ENCODE measurements at regions not wholly inside any gene's neighbourhood (a gene's known extent, or its start where the extent isn't known, plus 50 kb on each side); places are given as distances from the start of the nearest gene placed in this dataset.
"Not testable (repeated sequence)": the region's sequence is repeated elsewhere in the genome, so short reads cannot be mapped to it uniquely, and the experiment has no call there.

GRCh38 chr12:127157501-127158366 is 1109.2 kb upstream of the TMEM132C start:
- H3K4me3 ChIP-seq; H3K9me3 ChIP-seq; H3K27ac ChIP-seq; ATAC-seq (ENCODE audit: insufficient number of reproducible peaks, low FRiP score, low read depth); H3K4me1 ChIP-seq (ENCODE audit: control insufficient read depth in 1 of 2, low read depth in 2 of 2); DNase-seq (ENCODE audit: low spot score); H3K36me3 ChIP-seq; H3K27me3 ChIP-seq (replicated peaks; ENCODE audit: insufficient read depth): not testable (repeated sequence)

GRCh38 chr12:127158385-127159061 is 1108.4 kb upstream of the TMEM132C start:
- no peak for TF ChIP-seq CTCF (IDR thresholded peaks at IDR 0.05)
- Histone ChIP-seq H3K27me3 (replicated peaks; ENCODE audit: insufficient read depth) (no peaks in the 10 kb centered on the region), H3K4me1 (ENCODE audit: control insufficient read depth in 1 of 2, low read depth in 2 of 2) (no peaks in the 10 kb centered on the region), H3K4me3 (no peak overlapping the region), H3K27ac (no peak overlapping the region), H3K9me3 (no peaks in the 10 kb centered on the region), H3K36me3 (no peaks in the 10 kb centered on the region)
- ATAC-seq (ENCODE audit: insufficient number of reproducible peaks, low FRiP score, low read depth), result no peak
- DNase-seq (ENCODE audit: low spot score), result no peak

- ATAC-seq (ENCODE audit: insufficient number of reproducible peaks, low FRiP score, low read depth) (no peak), DNase-seq (ENCODE audit: low spot score) (no peak)
- Histone ChIP-seq H3K27me3 (replicated peaks; ENCODE audit: insufficient read depth) (no peaks in the 10 kb centered on the region), H3K4me1 (ENCODE audit: control insufficient read depth in 1 of 2, low read depth in 2 of 2) (peaks cover 0 to 2% of the 10 kb centered on the region in 2 donors), H3K36me3 (no peaks in the 10 kb centered on the region), H3K9me3 (no peaks in the 10 kb centered on the region), H3K27ac (no peak overlapping the region), H3K4me3 (no peak overlapping the region)
- no peak for TF ChIP-seq CTCF (IDR thresholded peaks at IDR 0.05)
Observed at GRCh38 chr12:127161466-127161865, 1105.5 kb upstream of the TMEM132C start.

- Histone ChIP-seq H3K4me3 (no peak overlapping the region), H3K4me1 (ENCODE audit: control insufficient read depth in 1 of 2, low read depth in 2 of 2) (peaks cover 0 to 4% of the 10 kb centered on the region in 2 donors), H3K27ac (no peak overlapping the region), H3K27me3 (replicated peaks; ENCODE audit: insufficient read depth) (no peaks in the 10 kb centered on the region), H3K9me3 (no peaks in the 10 kb centered on the region), H3K36me3 (no peaks in the 10 kb centered on the region)
- DNase-seq (ENCODE audit: low spot score) (no peak), ATAC-seq (ENCODE audit: insufficient number of reproducible peaks, low FRiP score, low read depth) (no peak)
- TF ChIP-seq CTCF (IDR thresholded peaks at IDR 0.05), result no peak
Observed at GRCh38 chr12:127162307-127162706, 1104.7 kb upstream of the TMEM132C start.

- Histone ChIP-seq H3K4me3 (no peak overlapping the region), H3K27me3 (replicated peaks; ENCODE audit: insufficient read depth) (no peaks in the 10 kb centered on the region), H3K27ac (no peak overlapping the region), H3K36me3 (no peaks in the 10 kb centered on the region), H3K4me1 (ENCODE audit: control insufficient read depth in 1 of 2, low read depth in 2 of 2) (peaks cover 0 to 4% of the 10 kb centered on the region in 2 donors), H3K9me3 (no peaks in the 10 kb centered on the region)
- no peak for TF ChIP-seq CTCF (IDR thresholded peaks at IDR 0.05)
- no peak for DNase-seq (ENCODE audit: low spot score)
- ATAC-seq (ENCODE audit: insufficient number of reproducible peaks, low FRiP score, low read depth), result no peak
Observed at GRCh38 chr12:127162902-127163301, 1104.1 kb upstream of the TMEM132C start.
